ENCODE measurements at regions not wholly inside any gene's neighbourhood (a gene's known extent, or its start where the extent isn't known, plus 50 kb on each side); places are given as distances from the start of the nearest gene placed in this dataset.

- TF ChIP-seq POLR2AphosphoS5 (IDR thresholded peaks at IDR 0.05; ENCODE audit: low read depth, low read length) (no peak), NFIC (IDR thresholded peaks at IDR 0.05; ENCODE audit: borderline replicate concordance) (no peak), RCOR1 (IDR thresholded peaks at IDR 0.05; ENCODE audit: low read length) (peak; percentile 83), CTCF (IDR thresholded peaks at IDR 0.05) (no peak), CHD2 (IDR thresholded peaks at IDR 0.05; ENCODE audit: low read length, partially characterized antibody) (peak; percentile 95), EZH2phosphoT487 (IDR thresholded peaks at IDR 0.05; ENCODE audit: borderline replicate concordance, low read depth) (no peak), MEF2A (IDR thresholded peaks at IDR 0.05; ENCODE audit: borderline replicate concordance, low read depth) (no peak), USF2 (IDR thresholded peaks at IDR 0.05; ENCODE audit: borderline replicate concordance, low read depth, low read length) (no peak), SIN3A (IDR thresholded peaks at IDR 0.05; ENCODE audit: borderline replicate concordance, low read depth, low read length) (no peak)
- TF ChIP-seq, protein P1, sequence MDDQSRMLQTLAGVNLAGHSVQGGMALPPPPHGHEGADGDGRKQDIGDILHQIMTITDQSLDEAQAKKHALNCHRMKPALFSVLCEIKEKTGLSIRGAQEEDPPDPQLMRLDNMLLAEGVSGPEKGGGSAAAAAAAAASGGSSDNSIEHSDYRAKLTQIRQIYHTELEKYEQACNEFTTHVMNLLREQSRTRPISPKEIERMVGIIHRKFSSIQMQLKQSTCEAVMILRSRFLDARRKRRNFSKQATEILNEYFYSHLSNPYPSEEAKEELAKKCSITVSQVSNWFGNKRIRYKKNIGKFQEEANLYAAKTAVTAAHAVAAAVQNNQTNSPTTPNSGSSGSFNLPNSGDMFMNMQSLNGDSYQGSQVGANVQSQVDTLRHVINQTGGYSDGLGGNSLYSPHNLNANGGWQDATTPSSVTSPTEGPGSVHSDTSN (IDR thresholded peaks at IDR 0.05) = no peak; the same call in 1 of the 2 replicates
- TF ChIP-seq, protein P2, sequence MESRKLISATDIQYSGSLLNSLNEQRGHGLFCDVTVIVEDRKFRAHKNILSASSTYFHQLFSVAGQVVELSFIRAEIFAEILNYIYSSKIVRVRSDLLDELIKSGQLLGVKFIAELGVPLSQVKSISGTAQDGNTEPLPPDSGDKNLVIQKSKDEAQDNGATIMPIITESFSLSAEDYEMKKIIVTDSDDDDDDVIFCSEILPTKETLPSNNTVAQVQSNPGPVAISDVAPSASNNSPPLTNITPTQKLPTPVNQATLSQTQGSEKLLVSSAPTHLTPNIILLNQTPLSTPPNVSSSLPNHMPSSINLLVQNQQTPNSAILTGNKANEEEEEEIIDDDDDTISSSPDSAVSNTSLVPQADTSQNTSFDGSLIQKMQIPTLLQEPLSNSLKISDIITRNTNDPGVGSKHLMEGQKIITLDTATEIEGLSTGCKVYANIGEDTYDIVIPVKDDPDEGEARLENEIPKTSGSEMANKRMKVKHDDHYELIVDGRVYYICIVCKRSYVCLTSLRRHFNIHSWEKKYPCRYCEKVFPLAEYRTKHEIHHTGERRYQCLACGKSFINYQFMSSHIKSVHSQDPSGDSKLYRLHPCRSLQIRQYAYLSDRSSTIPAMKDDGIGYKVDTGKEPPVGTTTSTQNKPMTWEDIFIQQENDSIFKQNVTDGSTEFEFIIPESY (IDR thresholded peaks at IDR 0.05; ENCODE audit: borderline replicate concordance, low read depth) = no peak
These were observed 65.2 kb upstream of the PODXL start for GRCh38 chr7:131621652-131622051.

Data from SK-N-SH (cell line).